Pancreas (tissue), 10 donors: ENCODE measurements at regions not wholly inside any gene's neighbourhood (a gene's known extent, or its start where the extent isn't known, plus 50 kb on each side); places are given as distances from the start of the nearest gene placed in this dataset.

Source experiments
- ATAC-seq, 4 donors: fragments of 200-7000 bp; cut with Tn5 transposase; one replicate each; pipeline versions ENCODE4 v1.8.0 to v1.9.1; 2020; ENCODE audit warnings: mild to moderate bottlenecking in 4 of 4, moderate library complexity in 4 of 4
- DNase-seq, 6 donors: peaks; one replicate each; pipeline ENCODE4 v3.0.0-alpha.2; 2020
- FAIRE-seq: peaks from 2 replicates; lab custom pipeline; 2012; peaks lifted over from hg19 to GRCh38; lab: Jason Lieb, UNC
- H3K27ac ChIP-seq, 4 donors: fragments of 200-600 bp; sonication (generic); 1 replicate in 3 of 4; 2 replicates in 1 of 4; pipeline versions ENCODE4 v1.5.0 to v1.8.0; 2020
- H3K27me3 ChIP-seq, 4 donors: fragments of 200-600 bp; one replicate each; pipeline ENCODE4 v1.8.0; 2021
- H3K36me3 ChIP-seq, 3 donors: fragments of 200-600 bp; sonication (generic) in 1 of 3; one replicate each; pipeline versions ENCODE4 v1.5.0 to v1.8.0; 2020 to 2021
- H3K4me1 ChIP-seq, 3 donors: fragments of 200-600 bp; one replicate each; pipeline ENCODE4 v1.8.0; 2021
- H3K4me3 ChIP-seq, 4 donors: fragments of 200-600 bp; sonication (generic) in 2 of 4; one replicate each; pipeline versions ENCODE4 v1.5.0 to v1.8.0; 2020 to 2021
- H3K9me3 ChIP-seq, 4 donors: fragments of 200-600 bp; one replicate each; pipeline ENCODE4 v1.8.0; 2021
- WGBS, 2 donors: extraction: QIAGEN DNeasy Blood & Tissue Kit; methylation state at CpG; one replicate each; pipeline ENCODE4 v1.1.7; 2013; 5-methylcytosine and 5-hydroxymethylcytosine counted together
- intact Hi-C, 3 donors: fragments of 100-400 bp; cut with DNase I; formaldehyde crosslinking; loops; one replicate each; pipeline versions ENCODE4 v1.11.1 to v1.14.2; 2022
- TF ChIP-seq, protein P1 (sequence below), 4 donors: fragments of 200-600 bp; sonication (generic) in 3 of 4; IDR thresholded peaks; one replicate each; pipeline versions ENCODE4 v1.5.0 to v1.8.0; 2021; ENCODE audit warnings: antibody characterized with exemption in 4 of 4
- donor health status: healthy with polysubstance abuse.
- donor health status: DM: no; HTN: no; CAD: no; lungs with moderate emphysema.
- donor health status: DM: no; HTN: no; CAD: no.
- donor health status: control.
- donor health status: control.
- donor health status: Bipolar disorder and iron deficiency.
- donor health status: DM: yes; HTN: yes; CAD: no.
- donor health status: DM: no; HTN: no; CAD: no.
- donor health status: DM: no; HTN: no; CAD: no.
- donor health status: DM: yes; HTN: yes; CAD: no.

DNA sequence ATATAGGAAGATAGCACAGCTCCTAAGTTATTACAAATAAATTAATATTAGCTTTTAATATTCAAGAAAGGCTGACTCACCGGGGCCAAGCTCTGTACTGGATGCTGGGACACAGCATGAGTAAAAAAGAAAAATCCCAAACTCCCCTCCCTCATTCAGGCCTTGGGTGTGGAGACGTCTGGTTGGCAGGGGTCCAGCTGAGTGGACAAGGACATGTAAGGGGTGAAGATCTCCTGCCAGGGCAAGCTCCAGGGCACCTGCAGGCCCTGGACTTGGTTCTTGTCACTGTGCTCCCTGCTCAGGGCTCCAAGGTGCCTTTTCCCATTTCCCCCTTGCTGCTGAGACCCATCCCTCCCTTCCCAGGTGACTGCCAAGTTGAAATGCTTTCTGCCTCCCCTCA lies 388.5 kb downstream of the ENC1 start:
- H3K36me3 ChIP-seq, result no peaks in the 10 kb centered on the region
- H3K27me3 ChIP-seq, result no peaks in the 10 kb centered on the region
- ATAC-seq (no peak), DNase-seq (peak in 1 of 6 donors; percentile 28), FAIRE-seq (no peak)
- intact Hi-C loops, result no loop called here
- no peak overlapping the region for H3K4me3 ChIP-seq
- TF ChIP-seq, protein P1, sequence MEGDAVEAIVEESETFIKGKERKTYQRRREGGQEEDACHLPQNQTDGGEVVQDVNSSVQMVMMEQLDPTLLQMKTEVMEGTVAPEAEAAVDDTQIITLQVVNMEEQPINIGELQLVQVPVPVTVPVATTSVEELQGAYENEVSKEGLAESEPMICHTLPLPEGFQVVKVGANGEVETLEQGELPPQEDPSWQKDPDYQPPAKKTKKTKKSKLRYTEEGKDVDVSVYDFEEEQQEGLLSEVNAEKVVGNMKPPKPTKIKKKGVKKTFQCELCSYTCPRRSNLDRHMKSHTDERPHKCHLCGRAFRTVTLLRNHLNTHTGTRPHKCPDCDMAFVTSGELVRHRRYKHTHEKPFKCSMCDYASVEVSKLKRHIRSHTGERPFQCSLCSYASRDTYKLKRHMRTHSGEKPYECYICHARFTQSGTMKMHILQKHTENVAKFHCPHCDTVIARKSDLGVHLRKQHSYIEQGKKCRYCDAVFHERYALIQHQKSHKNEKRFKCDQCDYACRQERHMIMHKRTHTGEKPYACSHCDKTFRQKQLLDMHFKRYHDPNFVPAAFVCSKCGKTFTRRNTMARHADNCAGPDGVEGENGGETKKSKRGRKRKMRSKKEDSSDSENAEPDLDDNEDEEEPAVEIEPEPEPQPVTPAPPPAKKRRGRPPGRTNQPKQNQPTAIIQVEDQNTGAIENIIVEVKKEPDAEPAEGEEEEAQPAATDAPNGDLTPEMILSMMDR (IDR thresholded peaks at IDR 0.05), result no peak
- WGBS, 2 donors, result 55 to 61% methylated on average over 2 of the region's 2 CpGs
- H3K4me1 ChIP-seq, result peaks cover 0 to 3% (median 0%) of the 10 kb centered on the region in 3 donors
- H3K9me3 ChIP-seq, result no peaks in the 10 kb centered on the region
- H3K27ac ChIP-seq, result peak overlapping the region in 1 of 4 donors; percentile 19

DNA sequence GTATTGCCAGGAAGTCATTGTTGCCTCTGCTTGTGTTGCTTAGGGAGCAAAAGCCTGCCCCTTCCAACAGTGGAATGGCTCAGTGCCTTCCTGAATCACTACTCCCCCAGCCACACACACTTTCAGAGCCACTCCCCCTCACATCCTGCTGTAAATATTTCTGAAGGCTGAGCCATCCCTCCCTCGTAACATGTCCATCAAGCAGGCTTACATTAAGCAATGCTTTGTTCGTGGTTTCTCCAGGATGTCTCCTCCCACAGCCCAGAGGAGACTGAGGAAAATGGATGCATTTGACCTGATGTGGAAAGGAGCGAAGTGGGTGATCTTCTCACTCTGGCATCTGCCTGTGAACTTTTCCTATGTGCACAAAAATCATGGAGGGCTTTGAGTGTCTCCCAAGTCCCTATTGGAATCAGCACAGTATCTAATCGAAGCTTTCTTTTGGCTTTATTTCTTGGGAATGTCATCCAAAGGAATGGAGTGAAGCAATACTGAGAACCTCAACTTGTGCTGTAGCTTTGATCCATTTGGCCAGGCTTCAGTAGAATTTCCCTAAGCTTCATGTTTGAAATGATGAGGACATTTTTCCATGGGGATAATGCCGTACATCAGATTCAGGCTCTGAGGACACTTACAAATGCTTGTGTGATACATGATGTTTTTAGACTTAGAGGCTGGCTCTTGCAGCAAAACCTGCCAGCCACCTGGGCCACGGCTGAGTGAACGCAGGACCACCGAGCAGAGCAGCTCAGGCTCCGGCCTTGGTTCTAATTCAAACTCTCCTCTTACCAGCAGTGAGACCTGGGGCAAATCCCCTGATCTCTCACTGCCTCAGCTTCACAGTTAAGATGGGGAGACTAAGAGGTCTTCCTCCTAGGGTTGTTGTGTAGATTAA lies 389.1 kb downstream of the ENC1 start:
- H3K9me3 ChIP-seq, result no peaks in the 10 kb centered on the region
- 85 to 92% methylated on average over 9 of the region's 9 CpGs for WGBS, 2 donors
- TF ChIP-seq, protein P1 (IDR thresholded peaks at IDR 0.05), result no peak
- H3K36me3 ChIP-seq, result no peaks in the 10 kb centered on the region
- H3K4me1 ChIP-seq, result peaks cover 0 to 3% (median 0%) of the 10 kb centered on the region in 3 donors
- DNase-seq, result no peak
- H3K27me3 ChIP-seq, result no peaks in the 10 kb centered on the region
- peak overlapping the region in 1 of 4 donors; percentile 19 for H3K27ac ChIP-seq
- ATAC-seq, result peak in 3 of 4 donors; percentile 55 to 84 (median 56)
- no peak for FAIRE-seq
- no peak overlapping the region for H3K4me3 ChIP-seq
- intact Hi-C loops, result no loop called here

DNA sequence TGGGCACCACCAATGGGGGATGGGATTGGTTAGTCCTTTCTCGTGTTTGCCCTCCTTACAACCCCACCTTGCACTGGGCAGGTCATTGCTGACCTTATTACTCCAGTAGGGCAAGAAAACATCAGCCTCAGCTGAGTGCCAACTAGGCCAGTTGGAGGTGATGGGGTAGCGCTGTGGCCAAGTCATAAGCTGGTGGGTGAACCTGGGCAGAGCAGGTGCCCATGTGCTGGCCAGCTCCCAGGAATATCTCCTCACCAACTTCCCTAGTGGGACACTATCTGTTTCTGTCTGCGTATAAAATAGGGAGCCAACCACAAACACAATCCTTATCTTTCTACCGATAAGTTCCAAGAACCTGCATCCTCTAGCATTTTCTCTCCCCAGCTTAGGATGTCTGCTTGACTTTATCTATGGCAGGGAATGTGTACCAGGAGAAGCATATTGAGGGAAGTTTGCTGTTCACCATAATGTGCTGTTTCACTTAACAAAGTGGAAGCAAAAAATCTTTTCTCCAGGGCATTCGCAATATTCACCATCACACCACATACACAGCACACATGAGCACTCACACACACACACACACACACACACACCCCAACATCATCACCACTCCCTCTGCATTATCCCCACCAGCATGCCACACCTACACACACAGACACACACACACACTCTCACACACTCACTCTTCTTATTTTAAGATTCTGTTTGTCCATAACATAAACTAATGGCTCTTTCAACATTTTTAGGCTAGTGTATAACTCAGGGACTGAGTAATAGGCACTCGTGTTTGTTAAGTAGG lies 390.0 kb downstream of the ENC1 start:
- Histone ChIP-seq H3K9me3 (no peaks in the 10 kb centered on the region), H3K4me1 (peaks cover 0 to 5% (median 3%) of the 10 kb centered on the region in 3 donors), H3K36me3 (no peaks in the 10 kb centered on the region), H3K27me3 (no peaks in the 10 kb centered on the region), H3K27ac (no peak overlapping the region), H3K4me3 (no peak overlapping the region)
- intact Hi-C loops, result no loop called here
- ATAC-seq (peak in 2 of 4 donors; percentile 6 to 18), FAIRE-seq (no peak), DNase-seq (no peak)
- WGBS, 2 donors, result 61 to 62% methylated on average over 6 of the region's 6 CpGs
- TF ChIP-seq, protein P1 (IDR thresholded peaks at IDR 0.05), result no peak

DNA sequence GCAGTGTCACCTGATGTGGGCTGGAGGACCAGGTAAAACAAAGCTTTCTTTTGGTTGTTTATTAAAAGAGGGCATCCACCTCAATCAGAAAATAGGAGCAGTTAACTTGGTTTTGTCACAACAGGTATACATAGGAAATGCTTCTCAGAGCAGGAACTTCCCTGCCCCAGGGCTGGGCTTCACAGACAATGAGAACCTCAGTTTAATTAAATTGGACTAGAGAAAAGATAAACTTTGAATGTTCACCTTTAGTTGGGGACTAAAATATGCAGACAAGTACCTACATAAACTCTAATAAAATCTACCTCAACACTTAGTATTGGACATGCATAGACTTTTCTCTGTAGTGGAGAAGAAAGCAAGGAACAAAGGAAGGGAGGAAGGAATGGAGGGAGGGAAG lies 392.0 kb downstream of the ENC1 start:
- H3K9me3 ChIP-seq, result no peaks in the 10 kb centered on the region
- no peak overlapping the region for H3K27ac ChIP-seq
- FAIRE-seq (no peak), DNase-seq (no peak), ATAC-seq (no peak)
- no peaks in the 10 kb centered on the region for H3K27me3 ChIP-seq
- intact Hi-C loops, result no loop called here
- H3K36me3 ChIP-seq, result no peaks in the 10 kb centered on the region
- peaks cover 0 to 7% (median 5%) of the 10 kb centered on the region in 3 donors for H3K4me1 ChIP-seq
- TF ChIP-seq, protein P1 (IDR thresholded peaks at IDR 0.05), result no peak
- H3K4me3 ChIP-seq, result no peak overlapping the region
